Lung (tissue), 11 donors: ENCODE measurements at regions not wholly inside any gene's neighbourhood (a gene's known extent, or its start where the extent isn't known, plus 50 kb on each side); places are given as distances from the start of the nearest gene placed in this dataset.
A peak's percentile ranks its signal among the peaks of the same experiment; 100 is the strongest.

ENCODE experiments used
- ATAC-seq: fragments of 200-7000 bp; cut with Tn5 transposase; one replicate; pipeline ENCODE4 v1.9.1; 2020; ENCODE audit warnings: moderate number of reproducible peaks; ENCODE audit not compliant: insufficient read depth, low FRiP score
- DNase-seq, 3 donors: peaks; one replicate each; pipeline ENCODE4 v3.0.0-alpha.2; 2013 to 2017
- H3K27ac ChIP-seq, 2 donors: one replicate each; pipeline ENCODE4 v1.5.1; 2013; ENCODE audit warnings: mild to moderate bottlenecking in 2 of 2, moderate library complexity in 2 of 2, control low read depth in 1 of 2, inconsistent platforms in 1 of 2, low read depth in 1 of 2, low read length in 1 of 2
- H3K27me3 ChIP-seq, 3 donors: one replicate each; pipeline ENCODE4 v1.5.1; 2013; ENCODE audit warnings: low read length in 2 of 3; ENCODE audit not compliant: control insufficient read depth in 3 of 3, insufficient read depth in 3 of 3
- H3K36me3 ChIP-seq, 4 donors: one replicate each; pipeline ENCODE4 v1.5.1; 2013; ENCODE audit warnings: low read length in 4 of 4, mild to moderate bottlenecking in 1 of 4, moderate library complexity in 1 of 4; ENCODE audit not compliant: control insufficient read depth in 4 of 4, insufficient read depth in 4 of 4
- H3K4me1 ChIP-seq, 5 donors: one replicate each; pipeline ENCODE4 v1.5.1; 2013; ENCODE audit warnings: low read length in 5 of 5, mild to moderate bottlenecking in 2 of 5, moderate library complexity in 1 of 5; ENCODE audit not compliant: control insufficient read depth in 5 of 5, insufficient read depth in 5 of 5
- H3K4me3 ChIP-seq: one replicate; pipeline ENCODE4 v1.5.1; 2013; ENCODE audit warnings: mild to moderate bottlenecking, control low read depth, moderate library complexity
- H3K9ac ChIP-seq, 2 donors: one replicate each; pipeline ENCODE4 v1.5.1; 2013; ENCODE audit warnings: low read length in 2 of 2, control low read depth in 1 of 2; ENCODE audit not compliant: insufficient read depth in 1 of 2
- H3K9me3 ChIP-seq, 4 donors: one replicate each; pipeline ENCODE4 v1.5.1; 2013; ENCODE audit warnings: low read length in 3 of 4, mild to moderate bottlenecking in 1 of 4, moderate library complexity in 1 of 4; ENCODE audit not compliant: control insufficient read depth in 4 of 4, insufficient read depth in 3 of 4
- WGBS, 2 donors: extraction: QIAGEN DNeasy Blood & Tissue Kit; methylation state at CpG; one replicate each; pipeline ENCODE4 v1.1.7; 2013; 5-methylcytosine and 5-hydroxymethylcytosine counted together
- TF ChIP-seq, protein P1 (sequence below): IDR thresholded peaks from 2 replicates; pipeline ENCODE4 v1.5.1; 2012; ENCODE audit warnings: mild to moderate bottlenecking; ENCODE audit errors: control extremely low read depth, extremely low read depth
- donor health status: control.
- donor health status: control.
- donor health status: Bipolar disorder and iron deficiency.
- donor health status: healthy.
- donor health status: DM: yes; HTN: yes; CAD: no.

DNA sequence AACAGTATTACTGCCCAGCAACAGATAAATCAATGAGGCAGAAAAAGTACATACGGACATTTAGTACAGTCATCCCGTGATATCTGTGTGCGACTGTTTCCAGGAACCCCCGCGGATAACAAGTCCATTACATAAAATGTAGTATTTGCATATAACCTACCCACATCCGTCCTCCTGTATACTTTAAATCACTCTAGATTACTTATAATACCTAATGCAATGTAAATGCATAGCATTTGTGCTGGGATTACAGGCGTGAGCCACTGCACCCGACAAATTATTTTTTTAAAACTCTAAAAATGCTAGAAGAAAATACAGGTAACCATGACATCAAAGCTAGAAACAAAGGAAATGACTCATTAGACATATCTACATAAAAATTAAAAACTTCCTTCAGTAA, 91.6 kb downstream of the FAM161A start:
- no peak for DNase-seq
- no peak overlapping the region for H3K9ac ChIP-seq
- ATAC-seq = no peak
- H3K27ac ChIP-seq = no peak overlapping the region
- WGBS, 2 donors = 91% methylated on average over 8 of the region's 8 CpGs
- no peak overlapping the region for H3K4me3 ChIP-seq
- no peaks in the 10 kb centered on the region for H3K9me3 ChIP-seq
- peaks cover 0 to 3% (median 0%) of the 10 kb centered on the region in 5 donors for H3K4me1 ChIP-seq
- no peaks in the 10 kb centered on the region for H3K36me3 ChIP-seq
- H3K27me3 ChIP-seq = no peaks in the 10 kb centered on the region
- TF ChIP-seq, protein P1, sequence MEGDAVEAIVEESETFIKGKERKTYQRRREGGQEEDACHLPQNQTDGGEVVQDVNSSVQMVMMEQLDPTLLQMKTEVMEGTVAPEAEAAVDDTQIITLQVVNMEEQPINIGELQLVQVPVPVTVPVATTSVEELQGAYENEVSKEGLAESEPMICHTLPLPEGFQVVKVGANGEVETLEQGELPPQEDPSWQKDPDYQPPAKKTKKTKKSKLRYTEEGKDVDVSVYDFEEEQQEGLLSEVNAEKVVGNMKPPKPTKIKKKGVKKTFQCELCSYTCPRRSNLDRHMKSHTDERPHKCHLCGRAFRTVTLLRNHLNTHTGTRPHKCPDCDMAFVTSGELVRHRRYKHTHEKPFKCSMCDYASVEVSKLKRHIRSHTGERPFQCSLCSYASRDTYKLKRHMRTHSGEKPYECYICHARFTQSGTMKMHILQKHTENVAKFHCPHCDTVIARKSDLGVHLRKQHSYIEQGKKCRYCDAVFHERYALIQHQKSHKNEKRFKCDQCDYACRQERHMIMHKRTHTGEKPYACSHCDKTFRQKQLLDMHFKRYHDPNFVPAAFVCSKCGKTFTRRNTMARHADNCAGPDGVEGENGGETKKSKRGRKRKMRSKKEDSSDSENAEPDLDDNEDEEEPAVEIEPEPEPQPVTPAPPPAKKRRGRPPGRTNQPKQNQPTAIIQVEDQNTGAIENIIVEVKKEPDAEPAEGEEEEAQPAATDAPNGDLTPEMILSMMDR = no peak

- no peaks in the 10 kb centered on the region for H3K27me3 ChIP-seq
- no peak for DNase-seq
- H3K4me3 ChIP-seq = no peak overlapping the region
- H3K36me3 ChIP-seq = no peaks in the 10 kb centered on the region
- no peak overlapping the region for H3K9ac ChIP-seq
- H3K9me3 ChIP-seq = no peaks in the 10 kb centered on the region
- H3K4me1 ChIP-seq = peaks cover 0 to 3% (median 0%) of the 10 kb centered on the region in 5 donors
- H3K27ac ChIP-seq = no peak overlapping the region
- TF ChIP-seq, protein P1 = no peak
- ATAC-seq = no peak
- 71 to 87% methylated on average over 2 of the region's 2 CpGs for WGBS, 2 donors
Observed at GRCh38 chr2:61759718-61760117, 94.1 kb downstream of the FAM161A start.

GRCh38 chr2:61759005-61759404, 94.9 kb downstream of the FAM161A start:
- Histone ChIP-seq H3K9me3 (no peaks in the 10 kb centered on the region), H3K27ac (no peak overlapping the region), H3K4me3 (no peak overlapping the region), H3K36me3 (no peaks in the 10 kb centered on the region), H3K27me3 (no peaks in the 10 kb centered on the region), H3K9ac (no peak overlapping the region), H3K4me1 (peaks cover 0 to 3% (median 0%) of the 10 kb centered on the region in 5 donors)
- DNase-seq = peak in 1 of 3 donors; percentile 21
- TF ChIP-seq, protein P1 = no peak
- ATAC-seq = no peak
- WGBS, 2 donors = 70 to 77% methylated on average over 4 of the region's 4 CpGs

- no peak overlapping the region for H3K9ac ChIP-seq
- no peak for DNase-seq
- TF ChIP-seq, protein P1 = no peak
Observed at GRCh38 chr2:61758159-61758558, 95.7 kb downstream of the FAM161A start.

More at GRCh38 chr2:61758159-61758558, 95.7 kb downstream of the FAM161A start:
- no peak for ATAC-seq
- Histone ChIP-seq H3K27me3 (no peaks in the 10 kb centered on the region), H3K27ac (no peak overlapping the region), H3K36me3 (peaks cover 0 to 4% (median 0%) of the 10 kb centered on the region in 4 donors), H3K9me3 (peaks cover 0 to 2% (median 0%) of the 10 kb centered on the region in 4 donors), H3K4me1 (peaks cover 0 to 3% (median 0%) of the 10 kb centered on the region in 5 donors), H3K4me3 (no peak overlapping the region)
